Neural progenitor cell (in vitro differentiated cells): ENCODE measurements at regions not wholly inside any gene's neighbourhood (a gene's known extent, or its start where the extent isn't known, plus 50 kb on each side); places are given as distances from the start of the nearest gene placed in this dataset.

Source experiments
- DNase-seq: peaks from one replicate; pipeline ENCODE4 v3.0.0-alpha.2; 2016; ENCODE audit warnings: low spot score
- H2AFZ ChIP-seq: fragments of 200-600 bp; sonication (generic); replicated peaks from 2 replicates; pipeline ENCODE4 v1.6.1; 2016; ENCODE audit warnings: antibody characterized with exemption
- H3F3A ChIP-seq: fragments of 200-600 bp; sonication (generic); 2 replicates; pipeline ENCODE4 v1.6.1; 2016; ENCODE audit warnings: antibody characterized with exemption, low read depth
- H3K27ac ChIP-seq: fragments of 200-600 bp; sonication (generic); 2 replicates; pipeline ENCODE4 v1.5.1; 2016; ENCODE audit warnings: mild to moderate bottlenecking
- H3K27me3 ChIP-seq: fragments of 200-600 bp; sonication (generic); 2 replicates; pipeline ENCODE4 v1.6.1; 2016; ENCODE audit warnings: mild to moderate bottlenecking, moderate library complexity
- H3K36me3 ChIP-seq: fragments of 200-600 bp; sonication (generic); 2 replicates; pipeline ENCODE4 v1.5.1; 2016
- H3K4me1 ChIP-seq: fragments of 200-600 bp; sonication (generic); 2 replicates; pipeline ENCODE4 v1.6.1; 2016; ENCODE audit warnings: mixed run types
- H3K4me2 ChIP-seq: fragments of 200-600 bp; sonication (generic); 2 replicates; pipeline ENCODE4 v1.6.1; 2016
- H3K4me3 ChIP-seq: fragments of 200-600 bp; sonication (generic); 2 replicates; pipeline ENCODE4 v1.5.1; 2016
- H3K79me2 ChIP-seq: fragments of 200-600 bp; sonication (generic); 2 replicates; pipeline ENCODE4 v1.6.1; 2016; ENCODE audit warnings: low read depth
- H3K9ac ChIP-seq: fragments of 200-600 bp; sonication (generic); 2 replicates; pipeline ENCODE4 v1.6.1; 2016
- H3K9me3 ChIP-seq: fragments of 200-600 bp; sonication (generic); 2 replicates; pipeline ENCODE4 v1.5.1; 2016; ENCODE audit warnings: low read depth
- H4K20me1 ChIP-seq: fragments of 200-600 bp; sonication (generic); 2 replicates; pipeline ENCODE4 v1.6.1; 2016; ENCODE audit warnings: low read depth
- H3K27ac Mint-ChIP-seq: 3 replicates; pipeline ENCODE4 v1.8.0; 2021; ENCODE audit warnings: mixed read lengths
- H3K27me3 Mint-ChIP-seq: 2 replicates; pipeline ENCODE4 v1.8.0; 2022; ENCODE audit warnings: low read depth, mild to moderate bottlenecking, inconsistent platforms, moderate library complexity, mixed read lengths; ENCODE audit not compliant: insufficient read depth
- H3K36me3 Mint-ChIP-seq: 3 replicates; pipeline ENCODE4 v1.8.0; 2021; ENCODE audit warnings: mixed read lengths
- H3K4me1 Mint-ChIP-seq: 3 replicates; pipeline ENCODE4 v1.8.0; 2021; ENCODE audit warnings: mixed read lengths
- H3K4me3 Mint-ChIP-seq: 3 replicates; pipeline ENCODE4 v1.8.0; 2021; ENCODE audit warnings: mild to moderate bottlenecking, moderate library complexity, mixed read lengths
- H3K9me3 Mint-ChIP-seq: 3 replicates; pipeline ENCODE4 v1.8.0; 2020; ENCODE audit warnings: mixed read lengths
- EZH2 ChIP-seq: fragments of 200-600 bp; sonication (generic); IDR thresholded peaks from 2 replicates; pipeline ENCODE4 v1.6.1; 2017; ENCODE audit warnings: antibody characterized with exemption, mild to moderate bottlenecking, moderate library complexity
- EZH2phosphoT487 ChIP-seq: fragments of 200-600 bp; sonication (generic); IDR thresholded peaks from 2 replicates; pipeline ENCODE4 v1.6.1; 2017; ENCODE audit warnings: antibody characterized with exemption
- TF ChIP-seq, protein P1 (sequence below): fragments of 200-600 bp; sonication (generic); IDR thresholded peaks from 2 replicates; pipeline ENCODE4 v1.5.1; 2017; ENCODE audit warnings: antibody characterized with exemption, mild to moderate bottlenecking

DNA sequence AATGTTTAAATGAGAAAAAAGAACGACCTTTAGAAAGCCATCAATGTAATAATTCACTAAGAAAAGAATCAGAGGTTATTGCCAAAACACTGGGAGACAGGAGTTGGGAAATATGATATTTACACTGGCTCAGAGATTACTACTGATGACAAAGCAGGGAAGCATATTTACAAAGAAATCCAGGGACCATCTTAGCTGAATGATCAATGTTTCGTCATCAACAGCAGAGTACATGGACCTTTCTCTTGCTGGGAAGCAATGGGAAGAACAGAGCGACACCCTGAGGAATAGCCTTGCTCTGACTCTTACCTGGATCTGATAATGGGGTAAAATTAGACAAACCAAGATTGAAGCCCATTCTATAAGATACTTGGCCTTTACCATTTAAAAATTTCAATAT lies 1293.5 kb downstream of the XPNPEP1 start:
- no peak overlapping the region for H3K27ac Mint-ChIP-seq
- H3K36me3 Mint-ChIP-seq, result no peaks in the 10 kb centered on the region
- H2AFZ ChIP-seq, result no peak overlapping the region
- no peaks in the 10 kb centered on the region for H3F3A ChIP-seq
- no peak overlapping the region for H3K4me3 Mint-ChIP-seq
- no peaks in the 10 kb centered on the region for H3K27me3 ChIP-seq
- no peaks in the 10 kb centered on the region for H3K9me3 Mint-ChIP-seq
- no peak overlapping the region for H3K9ac ChIP-seq
- DNase-seq, result no peak
- H3K9me3 ChIP-seq, result no peaks in the 10 kb centered on the region
- no peaks in the 10 kb centered on the region for H3K4me1 ChIP-seq
- H3K79me2 ChIP-seq, result no peaks in the 10 kb centered on the region
- no peaks in the 10 kb centered on the region for H4K20me1 ChIP-seq
- H3K27ac ChIP-seq, result no peak overlapping the region
- no peak overlapping the region for H3K4me2 ChIP-seq
- no peaks in the 10 kb centered on the region for H3K36me3 ChIP-seq
- peaks cover 28% of the 10 kb centered on the region for H3K4me1 Mint-ChIP-seq
- no peak overlapping the region for H3K4me3 ChIP-seq
- TF ChIP-seq EZH2phosphoT487, result no peak
- TF ChIP-seq, protein P1, sequence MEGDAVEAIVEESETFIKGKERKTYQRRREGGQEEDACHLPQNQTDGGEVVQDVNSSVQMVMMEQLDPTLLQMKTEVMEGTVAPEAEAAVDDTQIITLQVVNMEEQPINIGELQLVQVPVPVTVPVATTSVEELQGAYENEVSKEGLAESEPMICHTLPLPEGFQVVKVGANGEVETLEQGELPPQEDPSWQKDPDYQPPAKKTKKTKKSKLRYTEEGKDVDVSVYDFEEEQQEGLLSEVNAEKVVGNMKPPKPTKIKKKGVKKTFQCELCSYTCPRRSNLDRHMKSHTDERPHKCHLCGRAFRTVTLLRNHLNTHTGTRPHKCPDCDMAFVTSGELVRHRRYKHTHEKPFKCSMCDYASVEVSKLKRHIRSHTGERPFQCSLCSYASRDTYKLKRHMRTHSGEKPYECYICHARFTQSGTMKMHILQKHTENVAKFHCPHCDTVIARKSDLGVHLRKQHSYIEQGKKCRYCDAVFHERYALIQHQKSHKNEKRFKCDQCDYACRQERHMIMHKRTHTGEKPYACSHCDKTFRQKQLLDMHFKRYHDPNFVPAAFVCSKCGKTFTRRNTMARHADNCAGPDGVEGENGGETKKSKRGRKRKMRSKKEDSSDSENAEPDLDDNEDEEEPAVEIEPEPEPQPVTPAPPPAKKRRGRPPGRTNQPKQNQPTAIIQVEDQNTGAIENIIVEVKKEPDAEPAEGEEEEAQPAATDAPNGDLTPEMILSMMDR, result peak; percentile 4
- no peaks in the 10 kb centered on the region for H3K27me3 Mint-ChIP-seq

DNA sequence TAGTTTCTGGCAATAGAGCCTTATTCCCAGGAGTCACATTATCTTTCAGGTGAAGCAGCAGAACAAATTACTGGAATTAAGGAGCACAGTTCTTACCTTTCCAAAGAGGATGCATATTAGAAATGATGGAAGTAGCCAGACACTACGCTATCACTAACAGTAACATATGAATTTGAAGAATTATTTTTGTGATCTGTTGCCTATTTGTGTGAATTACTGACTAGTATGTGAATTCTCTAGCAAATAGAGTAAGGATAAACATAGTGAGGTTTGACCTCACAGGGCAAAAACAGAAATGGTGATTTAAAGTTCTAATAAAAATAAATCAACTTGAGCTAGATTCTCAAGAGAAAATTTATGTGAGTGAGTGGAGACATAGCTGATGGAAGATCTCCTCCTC lies 1299.3 kb downstream of the XPNPEP1 start:
- H3K9ac ChIP-seq, result no peak overlapping the region
- no peak overlapping the region for H3K4me3 ChIP-seq
- H3K4me3 Mint-ChIP-seq, result no peak overlapping the region
- TF ChIP-seq, protein P1, result no peak
- TF ChIP-seq EZH2phosphoT487 (no peak), EZH2 (no peak)
- peaks cover 13% of the 10 kb centered on the region for H3F3A ChIP-seq
- H4K20me1 ChIP-seq, result no peaks in the 10 kb centered on the region
- no peak overlapping the region for H3K27ac ChIP-seq
- H3K27me3 ChIP-seq, result no peaks in the 10 kb centered on the region
- peaks cover 23% of the 10 kb centered on the region for H3K4me1 Mint-ChIP-seq
- no peak for DNase-seq
- H2AFZ ChIP-seq, result no peak overlapping the region
- no peaks in the 10 kb centered on the region for H3K9me3 ChIP-seq
- H3K9me3 Mint-ChIP-seq, result no peaks in the 10 kb centered on the region
- peaks cover 6% of the 10 kb centered on the region for H3K27me3 Mint-ChIP-seq
- H3K27ac Mint-ChIP-seq, result no peak overlapping the region
- H3K4me2 ChIP-seq, result no peak overlapping the region
- no peaks in the 10 kb centered on the region for H3K36me3 ChIP-seq
- no peaks in the 10 kb centered on the region for H3K79me2 ChIP-seq
- no peaks in the 10 kb centered on the region for H3K36me3 Mint-ChIP-seq
- H3K4me1 ChIP-seq, result peaks cover 21% of the 10 kb centered on the region

DNA sequence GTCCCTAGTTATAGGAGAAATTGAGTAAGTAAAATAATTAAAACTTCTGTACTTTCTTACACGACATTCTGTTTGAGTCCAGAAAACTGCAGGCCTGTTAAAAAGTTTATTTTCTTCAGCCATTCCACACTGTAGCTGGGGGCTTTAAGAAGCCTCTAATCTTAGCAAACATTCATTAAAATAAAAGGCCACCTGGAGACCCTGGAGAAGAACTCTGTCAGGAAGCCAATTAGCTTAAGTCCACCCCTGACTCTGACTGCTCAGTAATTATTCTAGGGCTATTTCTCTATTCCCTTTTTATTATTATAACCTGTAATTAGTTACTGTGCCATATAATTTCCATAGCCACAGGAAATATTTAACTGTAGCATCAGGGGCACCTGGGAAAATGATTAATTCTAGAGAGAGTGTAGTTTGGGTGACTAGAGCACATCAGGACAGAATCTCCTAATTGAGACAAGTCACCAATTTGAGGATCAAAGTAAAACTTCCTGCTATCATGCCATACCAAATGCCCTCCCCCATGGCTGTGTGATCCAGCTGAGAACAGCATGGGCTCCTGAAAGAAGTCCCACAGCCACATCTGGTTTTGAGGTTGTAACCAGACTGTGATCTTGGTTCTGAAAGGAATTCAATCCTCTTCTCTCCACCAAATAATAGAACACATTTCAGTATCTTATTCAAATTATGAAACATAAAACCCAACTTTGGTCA lies 1302.3 kb downstream of the XPNPEP1 start:
- Mint-ChIP-seq H3K36me3 (no peaks in the 10 kb centered on the region), H3K27ac (no peak overlapping the region), H3K27me3 (peaks cover 6% of the 10 kb centered on the region), H3K9me3 (no peaks in the 10 kb centered on the region), H3K4me1 (peaks cover 24% of the 10 kb centered on the region), H3K4me3 (no peak overlapping the region)
- peak; percentile 50 for DNase-seq
- peaks cover 26% of the 10 kb centered on the region for H3K4me1 ChIP-seq
- TF ChIP-seq, protein P1, result no peak
- TF ChIP-seq EZH2 (no peak), EZH2phosphoT487 (peak; percentile 56)
- no peaks in the 10 kb centered on the region for H3K27me3 ChIP-seq
- H3F3A ChIP-seq, result peaks cover 14% of the 10 kb centered on the region
- H3K27ac ChIP-seq, result no peak overlapping the region
- no peaks in the 10 kb centered on the region for H3K9me3 ChIP-seq
- H4K20me1 ChIP-seq, result no peaks in the 10 kb centered on the region
- H2AFZ ChIP-seq, result no peak overlapping the region
- H3K9ac ChIP-seq, result no peak overlapping the region
- peak overlapping the region; percentile 69 for H3K4me2 ChIP-seq
- no peaks in the 10 kb centered on the region for H3K79me2 ChIP-seq
- H3K36me3 ChIP-seq, result no peaks in the 10 kb centered on the region
- H3K4me3 ChIP-seq, result no peak overlapping the region
